ENCODE measurements at regions not wholly inside any gene's neighbourhood (a gene's known extent, or its start where the extent isn't known, plus 50 kb on each side); places are given as distances from the start of the nearest gene placed in this dataset.

GRCh38 chr11:15807827-15808226, 548.5 kb downstream of the SOX6 start:
- no peak for DNase-seq (ENCODE audit: low spot score)
- TF ChIP-seq, protein P1, sequence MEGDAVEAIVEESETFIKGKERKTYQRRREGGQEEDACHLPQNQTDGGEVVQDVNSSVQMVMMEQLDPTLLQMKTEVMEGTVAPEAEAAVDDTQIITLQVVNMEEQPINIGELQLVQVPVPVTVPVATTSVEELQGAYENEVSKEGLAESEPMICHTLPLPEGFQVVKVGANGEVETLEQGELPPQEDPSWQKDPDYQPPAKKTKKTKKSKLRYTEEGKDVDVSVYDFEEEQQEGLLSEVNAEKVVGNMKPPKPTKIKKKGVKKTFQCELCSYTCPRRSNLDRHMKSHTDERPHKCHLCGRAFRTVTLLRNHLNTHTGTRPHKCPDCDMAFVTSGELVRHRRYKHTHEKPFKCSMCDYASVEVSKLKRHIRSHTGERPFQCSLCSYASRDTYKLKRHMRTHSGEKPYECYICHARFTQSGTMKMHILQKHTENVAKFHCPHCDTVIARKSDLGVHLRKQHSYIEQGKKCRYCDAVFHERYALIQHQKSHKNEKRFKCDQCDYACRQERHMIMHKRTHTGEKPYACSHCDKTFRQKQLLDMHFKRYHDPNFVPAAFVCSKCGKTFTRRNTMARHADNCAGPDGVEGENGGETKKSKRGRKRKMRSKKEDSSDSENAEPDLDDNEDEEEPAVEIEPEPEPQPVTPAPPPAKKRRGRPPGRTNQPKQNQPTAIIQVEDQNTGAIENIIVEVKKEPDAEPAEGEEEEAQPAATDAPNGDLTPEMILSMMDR (IDR thresholded peaks at IDR 0.05) = no peak
- no peak for ATAC-seq (ENCODE audit: low FRiP score)

DNA sequence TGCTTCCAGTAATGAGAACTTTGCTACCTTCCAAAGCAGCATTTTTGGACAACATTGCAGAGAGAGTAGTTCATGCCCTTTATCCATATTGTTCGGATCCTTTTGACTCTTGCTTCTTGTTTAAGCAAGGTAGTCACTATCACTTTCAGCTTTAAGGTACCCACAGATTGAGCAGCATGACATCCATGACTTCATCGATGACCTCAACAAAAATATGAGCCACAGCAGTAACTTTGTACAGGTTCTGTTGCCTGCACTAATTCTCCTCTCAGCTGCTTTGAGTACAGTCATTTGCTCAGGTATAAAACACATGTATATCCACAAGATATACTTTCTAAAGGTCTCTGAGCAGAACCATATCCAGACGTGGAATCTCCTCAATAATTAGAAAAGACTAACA, 546.3 kb downstream of the SOX6 start:
- no peak for ATAC-seq (ENCODE audit: low FRiP score)
- TF ChIP-seq, protein P1 (IDR thresholded peaks at IDR 0.05) = no peak
- DNase-seq (ENCODE audit: low spot score) = no peak

DNA sequence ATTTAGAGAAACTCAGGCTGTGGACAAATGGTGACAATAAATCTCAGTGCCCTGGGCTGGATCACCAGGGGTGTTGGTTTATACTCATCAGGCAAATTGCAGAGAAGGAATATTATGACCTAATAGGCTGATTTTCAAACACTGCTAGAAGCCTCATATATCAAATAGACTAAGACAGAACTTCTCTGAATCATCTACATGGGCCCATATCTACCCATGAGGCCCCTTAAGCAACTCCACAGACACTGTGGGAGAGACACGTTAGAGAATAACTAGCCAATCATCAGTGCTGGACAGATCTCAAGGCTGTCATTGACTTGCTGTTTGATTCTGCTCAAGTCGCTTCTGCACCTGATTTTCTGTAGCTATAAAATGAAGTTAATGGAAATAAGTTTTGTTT, 545.8 kb downstream of the SOX6 start:
- DNase-seq (ENCODE audit: low spot score) (no peak), ATAC-seq (ENCODE audit: low FRiP score) (no peak)
- TF ChIP-seq, protein P1 (IDR thresholded peaks at IDR 0.05) = no peak

DNA sequence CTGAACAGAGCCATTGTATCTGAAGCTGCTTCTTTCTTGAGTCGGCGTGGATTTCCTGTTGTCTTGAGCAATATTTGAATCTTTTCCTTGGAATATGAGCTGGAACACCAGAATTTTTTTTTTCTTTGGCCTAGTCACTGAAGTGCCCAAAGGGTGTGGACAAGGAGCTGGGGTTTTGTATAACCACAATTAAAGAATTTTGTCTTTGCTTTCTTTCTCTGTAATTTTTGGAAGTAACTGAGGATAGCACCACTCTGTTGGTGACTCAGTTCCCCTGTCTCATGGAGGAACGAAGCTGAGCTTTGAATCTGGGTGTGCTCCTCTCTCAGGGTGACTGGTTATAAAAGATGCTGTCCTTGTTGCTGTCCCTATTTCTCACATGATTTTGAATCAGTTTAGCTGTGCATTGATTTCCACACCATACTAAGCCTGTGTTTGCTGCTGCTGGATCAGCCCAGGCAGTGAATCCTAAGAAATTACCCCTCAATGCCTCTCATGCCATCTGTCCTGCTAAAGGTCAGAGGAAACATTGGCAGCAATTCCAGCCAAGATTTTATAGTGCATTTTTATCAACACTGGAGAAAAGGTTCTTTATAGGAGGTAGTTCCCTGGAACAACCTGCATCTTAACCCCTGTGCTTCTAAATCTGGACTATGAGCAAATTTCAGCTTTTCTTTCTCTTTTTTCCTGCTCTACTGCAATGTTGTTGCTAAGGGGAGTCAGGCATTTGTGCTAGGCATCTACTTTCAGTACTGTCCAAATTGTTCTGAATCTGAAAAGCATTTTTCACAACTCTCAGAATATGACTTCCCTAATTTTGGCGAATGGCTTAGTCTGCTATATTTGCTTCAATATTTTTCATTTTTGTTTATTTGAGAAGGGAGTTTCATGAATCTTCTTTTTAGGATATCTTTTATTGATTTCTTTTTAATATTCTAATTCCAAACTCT, 540.8 kb downstream of the SOX6 start:
- TF ChIP-seq, protein P1 (IDR thresholded peaks at IDR 0.05) = no peak
- ATAC-seq (ENCODE audit: low FRiP score) (no peak), DNase-seq (ENCODE audit: low spot score) (no peak)

DNA sequence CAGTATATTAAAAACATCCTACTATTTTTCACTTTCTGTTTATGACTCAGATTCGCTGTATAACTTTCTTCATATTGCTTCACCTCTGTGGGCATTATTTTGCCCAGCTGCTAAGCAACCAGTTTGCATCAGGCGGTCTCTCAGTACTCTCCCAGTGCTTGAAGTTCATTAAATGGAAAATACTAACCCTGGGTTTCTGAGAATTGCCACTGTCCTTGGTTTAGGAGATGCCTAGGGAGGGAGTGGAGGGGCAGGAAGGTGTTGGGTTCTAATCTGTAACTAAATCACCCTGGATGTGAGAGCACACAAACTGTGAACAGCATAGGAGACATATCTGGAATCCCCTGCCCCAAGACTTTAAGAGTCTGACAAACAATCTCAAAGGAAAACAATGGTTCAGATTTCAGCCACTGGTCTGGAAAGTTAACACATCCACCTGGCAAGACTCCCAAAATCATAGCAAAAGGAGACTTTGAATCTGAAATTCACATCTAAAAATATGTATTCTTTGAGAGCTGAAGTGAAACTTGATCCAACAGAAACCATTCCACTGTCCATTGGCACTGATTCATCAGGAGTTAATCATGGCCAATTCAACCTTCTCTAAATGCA, 540.0 kb downstream of the SOX6 start:
- ATAC-seq (ENCODE audit: low FRiP score) (peak; percentile 90), DNase-seq (ENCODE audit: low spot score) (no peak)
- TF ChIP-seq, protein P1 (IDR thresholded peaks at IDR 0.05) = no peak

GRCh38 chr11:15817001-15817400, 539.3 kb downstream of the SOX6 start:
- DNase-seq (ENCODE audit: low spot score) = no peak
- ATAC-seq (ENCODE audit: low FRiP score) = no peak
- TF ChIP-seq, protein P1 (IDR thresholded peaks at IDR 0.05) = no peak

All from omental fat pad (tissue), 3 donors.